ENCODE measurements at regions not wholly inside any gene's neighbourhood (a gene's known extent, or its start where the extent isn't known, plus 50 kb on each side); places are given as distances from the start of the nearest gene placed in this dataset.
"Not testable (repeated sequence)": the region's sequence is repeated elsewhere in the genome, so short reads cannot be mapped to it uniquely, and the experiment has no call there.

DNA sequence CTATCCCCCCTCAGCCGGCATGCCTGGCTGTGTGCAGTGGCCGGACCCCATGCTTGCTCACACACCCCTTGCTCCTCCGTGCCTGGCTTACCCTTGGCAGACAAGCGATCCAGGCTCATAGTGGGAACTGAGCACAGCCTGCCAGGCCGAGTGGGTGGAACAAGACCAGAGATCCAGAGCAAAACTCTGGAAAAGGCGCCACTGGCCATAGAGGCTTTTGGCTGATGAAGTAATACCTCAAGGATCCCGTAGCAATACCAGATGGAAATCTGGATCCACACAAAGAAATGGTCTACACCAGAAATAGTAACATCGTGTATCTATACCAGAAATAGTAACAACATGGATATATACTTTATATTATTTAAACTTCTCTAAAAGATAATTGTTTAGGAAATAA is 1719.6 kb downstream of the SPATA31A7 start:
- TF ChIP-seq EZH2 (IDR thresholded peaks at IDR 0.05; ENCODE audit: low read length); CTCF (optimal IDR thresholded peaks at IDR 0.05 in 1 of 3, IDR thresholded peaks at IDR 0.05 in 1 of 3, conservative IDR thresholded peaks at IDR 0.05 in 1 of 3; ENCODE audit: extremely low read depth in 1 of 3, insufficient read depth in 2 of 3, low read length in 3 of 3): not testable (repeated sequence)
